HG03108 (cell line): ENCODE measurements at regions not wholly inside any gene's neighbourhood (a gene's known extent, or its start where the extent isn't known, plus 50 kb on each side); places are given as distances from the start of the nearest gene placed in this dataset.
"Not testable (repeated sequence)": the region's sequence is repeated elsewhere in the genome, so short reads cannot be mapped to it uniquely, and the experiment has no call there.

ENCODE experiments used
- ATAC-seq: cut with Tn5 transposase; IDR thresholded peaks from one replicate; pipeline ENCODE4 v1.9.1; 2021; ENCODE audit warnings: moderate library complexity; ENCODE audit not compliant: unreplicated experiment

DNA sequence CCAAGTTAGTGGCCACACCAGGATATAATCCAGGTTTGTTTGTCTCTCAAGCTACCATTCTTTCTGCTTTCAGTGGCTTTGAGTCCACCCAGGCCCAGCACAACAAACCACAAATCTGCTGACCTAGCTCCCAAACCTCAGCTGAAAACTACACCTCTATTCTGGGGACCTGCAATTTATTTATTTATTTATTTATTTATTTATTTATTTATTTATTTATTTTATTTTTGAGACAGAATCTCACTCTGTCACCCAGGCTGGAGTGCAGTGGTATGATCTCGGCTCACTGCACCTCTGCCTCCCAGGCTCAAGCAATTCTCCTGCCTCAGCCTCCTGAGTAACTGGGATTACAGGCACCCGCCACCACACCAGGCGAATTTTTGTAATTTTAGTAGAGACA, 229.9 kb upstream of the BTG1 start:
- ATAC-seq: not testable (repeated sequence)

- ATAC-seq: no peak
Measured at GRCh38 chr12:92370828-92371227, 225.2 kb upstream of the BTG1 start.

GRCh38 chr12:92369636-92370035, 224.0 kb upstream of the BTG1 start:
- ATAC-seq: no peak

DNA sequence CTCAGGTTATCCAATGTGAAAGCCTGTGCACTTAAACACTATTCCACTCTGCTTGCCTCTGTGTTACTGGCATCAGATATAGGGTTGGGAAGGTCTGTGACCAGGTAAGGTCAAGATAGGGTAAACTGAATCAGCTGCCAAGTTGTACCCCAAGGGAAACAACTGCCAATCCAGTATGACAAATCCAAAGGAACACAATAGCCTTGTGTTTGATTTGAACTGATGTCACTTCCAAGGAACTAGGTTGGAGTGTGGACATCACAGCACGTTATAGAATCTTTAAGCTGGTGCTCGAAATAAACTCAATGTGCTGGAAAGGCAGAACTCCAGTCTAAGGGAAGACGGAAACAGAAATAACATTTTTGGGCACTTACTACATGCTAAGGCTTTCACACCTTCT, 223.4 kb upstream of the BTG1 start:
- ATAC-seq: no peak

- ATAC-seq: no peak
Measured at GRCh38 chr12:92365836-92366235, 220.2 kb upstream of the BTG1 start.

DNA sequence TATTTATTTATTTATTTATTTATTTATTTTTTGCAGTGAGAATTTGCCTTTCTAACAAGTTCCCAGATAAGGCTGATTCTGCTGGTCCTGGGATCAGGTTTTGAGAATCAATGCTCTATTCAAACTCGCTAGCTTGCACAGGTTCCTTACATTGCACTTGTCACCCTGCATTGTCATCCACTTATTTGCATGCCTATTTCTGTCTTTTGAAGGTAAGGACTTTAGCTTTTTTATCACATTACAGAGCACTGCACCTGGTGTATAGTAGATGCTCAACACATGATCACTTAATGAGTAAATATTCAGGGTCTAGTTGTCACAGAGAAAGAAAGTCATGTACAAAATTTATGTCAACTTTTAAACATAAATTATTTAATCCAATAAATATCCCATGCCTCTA, 219.7 kb upstream of the BTG1 start:
- ATAC-seq: no peak

GRCh38 chr12:92363295-92364146, 217.9 kb upstream of the BTG1 start:
- ATAC-seq: peak; percentile 60

DNA sequence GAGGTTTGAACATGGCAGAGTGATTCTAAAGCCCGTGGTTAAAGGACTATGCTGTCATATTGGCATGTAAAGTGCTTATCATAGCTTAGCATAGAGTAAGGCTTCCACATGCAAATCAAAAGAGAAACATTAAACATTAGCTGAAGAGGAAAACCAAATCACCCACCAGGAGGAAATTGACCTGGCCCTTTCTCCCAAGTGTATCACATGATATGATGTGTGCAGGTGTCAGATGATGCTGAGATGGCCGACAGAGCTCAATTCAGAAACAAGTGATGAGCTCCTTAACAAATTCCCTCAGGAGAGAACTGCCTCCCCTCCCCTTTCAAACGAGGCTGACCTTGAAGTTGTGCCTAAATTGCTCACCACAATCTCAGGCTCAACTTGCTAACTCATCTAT, 217.1 kb upstream of the BTG1 start:
- ATAC-seq: peak; percentile 57

DNA sequence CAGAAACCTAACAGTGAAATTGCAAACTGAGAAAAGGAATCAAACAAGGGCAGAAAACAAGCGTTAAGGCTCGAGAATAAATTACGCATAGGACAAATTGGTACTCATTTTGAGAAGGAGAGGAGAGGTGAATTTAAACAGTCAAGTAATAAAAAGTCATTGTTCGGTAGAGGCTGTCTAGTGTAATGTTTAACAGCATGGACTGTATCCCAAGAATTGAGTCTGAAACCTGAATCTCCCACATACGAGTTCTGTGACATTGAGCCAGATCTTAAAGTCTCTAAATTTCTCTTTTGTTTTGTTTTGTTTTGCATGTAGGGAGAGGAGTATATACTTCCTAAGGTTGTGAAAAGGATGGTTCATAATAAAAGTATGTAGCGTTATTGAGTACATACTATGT, 216.5 kb upstream of the BTG1 start:
- no peak for ATAC-seq

GRCh38 chr12:92360543-92360942, 214.9 kb upstream of the BTG1 start:
- no peak for ATAC-seq

DNA sequence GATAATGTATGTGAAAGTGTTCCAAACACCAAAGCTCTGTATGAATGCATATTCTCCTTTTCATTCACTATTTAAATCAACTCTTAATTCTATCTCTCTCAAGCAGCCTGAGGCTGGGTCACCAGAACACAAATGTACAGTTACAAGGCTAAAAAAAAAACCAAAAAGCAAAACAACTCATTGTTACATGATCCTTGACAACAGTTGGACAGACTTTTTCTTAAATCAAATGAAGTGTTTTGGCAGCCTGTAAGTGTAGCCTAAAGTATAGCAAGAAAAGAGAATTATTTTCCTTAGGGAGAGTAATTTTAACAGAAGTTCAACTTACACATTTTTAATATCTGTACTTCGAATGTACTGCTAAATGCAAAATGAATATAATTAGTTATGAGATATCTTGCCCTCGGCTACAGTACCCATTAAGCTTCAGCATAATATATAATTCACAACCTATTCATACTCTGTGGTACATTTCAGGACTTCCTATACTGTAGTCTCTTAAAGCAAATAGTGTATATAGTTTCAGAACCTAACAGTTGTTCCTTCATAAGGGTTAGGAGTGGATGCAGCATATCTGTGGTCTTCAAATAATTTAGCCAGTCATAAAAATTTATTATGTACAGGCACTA, 214.0 kb upstream of the BTG1 start:
- no peak for ATAC-seq

GRCh38 chr12:92357584-92358261, 212.1 kb upstream of the BTG1 start:
- ATAC-seq: no peak

DNA sequence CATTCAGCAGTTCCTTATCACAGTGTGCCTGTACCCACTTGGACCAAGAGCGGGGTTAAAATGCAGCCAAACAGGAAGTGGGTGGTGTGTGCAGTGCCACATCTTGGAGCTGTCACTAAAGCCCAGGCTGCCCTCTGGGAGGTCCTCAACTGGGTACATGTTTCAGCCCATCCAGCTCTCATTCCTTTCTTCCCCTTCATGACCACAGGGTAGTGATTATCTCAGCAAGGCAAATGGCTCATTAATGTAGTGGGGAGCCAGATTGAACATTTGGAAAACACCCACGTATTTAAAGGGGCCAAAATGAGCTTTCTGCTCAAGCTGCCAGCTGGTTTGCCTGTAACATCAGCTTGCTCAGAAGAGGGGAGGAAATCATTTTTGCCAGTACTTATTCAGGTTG, 210.8 kb upstream of the BTG1 start:
- ATAC-seq: no peak

GRCh38 chr12:92349635-92350034, 204.0 kb upstream of the BTG1 start:
- no peak for ATAC-seq

DNA sequence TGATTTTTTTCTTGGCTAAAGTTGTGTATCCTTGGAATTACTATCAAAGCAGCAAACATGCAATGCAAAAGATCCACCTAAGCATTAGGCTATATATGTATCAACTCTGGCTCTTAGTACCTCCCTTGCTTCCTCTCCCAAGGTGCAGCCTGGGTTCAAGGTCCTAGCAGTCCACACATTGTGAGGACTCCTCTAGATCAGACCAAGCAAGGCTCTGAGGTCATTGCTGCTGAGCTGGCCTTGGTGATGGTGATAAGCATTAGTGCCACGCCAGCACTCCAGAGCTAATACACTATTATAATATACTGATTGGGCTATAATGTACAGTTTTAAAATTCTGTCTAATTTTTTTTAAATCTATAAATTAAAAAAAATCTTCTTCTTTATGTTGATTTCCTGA, 196.9 kb upstream of the BTG1 start:
- no peak for ATAC-seq

DNA sequence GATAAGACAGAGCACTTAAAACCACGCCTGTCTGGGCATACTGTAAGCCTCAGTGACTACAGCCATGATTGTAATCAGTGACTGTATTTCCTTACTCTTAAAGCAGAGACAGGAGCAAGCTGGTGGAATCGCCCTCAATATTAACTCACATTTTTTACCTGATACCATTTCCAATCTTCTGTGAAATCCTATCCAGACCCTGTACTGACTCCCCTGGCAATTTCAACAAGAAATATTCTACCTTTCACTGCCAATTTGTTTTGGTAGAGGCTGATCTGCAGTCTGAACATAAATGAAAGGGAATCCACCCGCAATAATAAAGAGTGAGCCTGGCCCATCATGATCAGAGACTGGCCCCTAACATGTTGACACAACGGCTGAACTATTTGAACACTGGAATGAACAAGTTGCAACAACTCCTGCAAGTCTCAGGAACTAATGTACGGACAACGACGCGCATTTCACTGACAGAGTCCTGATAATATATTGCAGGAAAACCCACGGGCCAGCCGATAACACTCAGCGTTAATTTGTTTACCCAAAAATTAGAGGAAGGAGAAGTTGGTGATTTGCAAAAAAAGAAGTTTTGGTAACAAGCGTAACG, 195.5 kb upstream of the BTG1 start:
- no peak for ATAC-seq

- ATAC-seq: no peak
Measured at GRCh38 chr12:92340441-92341064, 194.9 kb upstream of the BTG1 start.

GRCh38 chr12:92340003-92340402, 194.4 kb upstream of the BTG1 start:
- no peak for ATAC-seq

DNA sequence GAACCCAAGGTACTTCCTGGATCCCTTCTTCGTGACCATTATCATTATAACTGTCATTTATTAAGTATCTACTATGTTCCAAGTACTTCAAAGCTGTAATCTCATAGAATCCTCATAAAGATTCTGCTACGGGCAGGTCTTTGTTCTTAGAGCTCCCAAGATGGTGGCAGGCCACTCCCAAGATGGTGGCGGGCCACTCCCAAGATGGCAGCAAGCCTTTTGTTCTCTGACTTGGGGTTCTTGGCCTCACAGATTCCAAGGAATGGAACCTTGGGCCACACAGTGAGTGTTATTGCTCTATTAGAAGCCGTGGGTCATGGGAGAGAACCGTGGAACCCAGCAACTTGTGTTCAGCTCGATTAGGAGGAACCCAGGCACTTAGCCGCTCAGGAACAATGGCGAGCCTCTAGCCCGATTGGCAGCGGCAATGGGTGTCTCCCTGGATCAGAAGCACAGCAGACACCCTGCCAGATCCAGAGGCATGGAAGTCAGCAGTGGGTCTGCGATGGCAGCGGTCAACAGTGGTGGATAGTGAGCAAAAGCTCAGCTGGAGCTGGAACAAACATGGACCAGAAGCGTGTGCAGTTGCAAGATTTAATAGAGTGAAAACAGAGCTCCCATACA, 193.7 kb upstream of the BTG1 start:
- ATAC-seq: no peak

DNA sequence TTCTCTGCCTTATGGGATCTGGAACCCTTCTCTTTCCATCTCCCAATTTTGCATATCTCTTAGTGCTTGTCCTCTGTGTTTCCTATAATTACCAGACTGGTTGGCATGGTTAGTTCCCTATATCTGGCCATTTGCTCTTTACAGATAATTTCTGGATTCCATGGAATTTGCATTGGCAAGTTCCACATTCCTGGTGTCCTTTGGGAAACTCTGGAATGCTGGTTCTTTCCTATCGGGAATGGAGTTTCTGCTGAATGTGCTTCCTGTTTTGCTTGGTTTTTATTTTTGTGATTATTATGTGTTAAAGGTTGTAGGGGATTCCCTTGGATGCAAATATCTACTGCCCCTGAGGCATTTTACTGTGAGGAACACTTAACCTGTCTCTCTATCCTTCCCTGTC, 193.0 kb upstream of the BTG1 start:
- no peak for ATAC-seq

DNA sequence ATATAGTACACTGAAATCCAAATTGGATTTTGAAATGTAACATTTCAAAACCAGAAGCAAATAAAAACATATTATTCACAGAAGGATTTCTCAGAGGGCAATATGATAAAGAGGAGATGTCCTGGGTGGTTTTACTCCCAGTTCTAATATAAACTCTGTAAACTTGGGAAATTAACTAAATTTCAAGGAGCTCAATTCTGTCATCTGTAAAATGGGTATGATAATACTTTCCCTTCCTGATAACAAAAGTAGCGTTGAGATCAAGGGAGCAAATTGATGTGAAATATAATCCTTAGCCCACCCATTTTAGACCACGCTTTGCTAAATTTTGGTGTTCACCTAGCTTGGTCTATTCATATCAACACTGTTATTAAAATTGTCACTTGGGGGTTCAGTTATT, 192.5 kb upstream of the BTG1 start:
- ATAC-seq: no peak
